NCI-H2196 (cell line): ENCODE measurements at regions not wholly inside any gene's neighbourhood (a gene's known extent, or its start where the extent isn't known, plus 50 kb on each side); places are given as distances from the start of the nearest gene placed in this dataset.
"Not testable (repeated sequence)": the region's sequence is repeated elsewhere in the genome, so short reads cannot be mapped to it uniquely, and the experiment has no call there.

Experiments used
- DNase-seq: peaks from one replicate; lab custom pipeline; 2025; ENCODE audit not compliant: unreplicated experiment; lab: John Stamatoyannopoulos, UW

DNA sequence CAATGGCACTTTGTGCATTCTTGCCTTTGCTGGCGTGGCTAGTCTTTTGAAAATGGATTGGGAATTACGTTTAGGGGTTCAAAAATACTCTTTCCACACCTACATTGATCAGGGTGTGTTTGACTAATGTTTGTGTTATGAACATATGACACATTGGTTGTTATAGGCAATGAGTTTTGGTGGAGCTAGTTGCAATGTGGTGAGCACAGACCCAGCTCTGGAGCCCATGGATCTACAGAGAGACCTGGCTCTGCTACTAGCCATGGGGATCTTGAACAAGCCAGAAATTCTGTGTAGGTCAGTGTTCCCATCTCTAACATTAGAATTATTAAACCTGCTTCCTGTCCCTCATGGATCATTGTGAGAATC lies 222.4 kb upstream of the UBL3 start:
- DNase-seq, result no peak

DNA sequence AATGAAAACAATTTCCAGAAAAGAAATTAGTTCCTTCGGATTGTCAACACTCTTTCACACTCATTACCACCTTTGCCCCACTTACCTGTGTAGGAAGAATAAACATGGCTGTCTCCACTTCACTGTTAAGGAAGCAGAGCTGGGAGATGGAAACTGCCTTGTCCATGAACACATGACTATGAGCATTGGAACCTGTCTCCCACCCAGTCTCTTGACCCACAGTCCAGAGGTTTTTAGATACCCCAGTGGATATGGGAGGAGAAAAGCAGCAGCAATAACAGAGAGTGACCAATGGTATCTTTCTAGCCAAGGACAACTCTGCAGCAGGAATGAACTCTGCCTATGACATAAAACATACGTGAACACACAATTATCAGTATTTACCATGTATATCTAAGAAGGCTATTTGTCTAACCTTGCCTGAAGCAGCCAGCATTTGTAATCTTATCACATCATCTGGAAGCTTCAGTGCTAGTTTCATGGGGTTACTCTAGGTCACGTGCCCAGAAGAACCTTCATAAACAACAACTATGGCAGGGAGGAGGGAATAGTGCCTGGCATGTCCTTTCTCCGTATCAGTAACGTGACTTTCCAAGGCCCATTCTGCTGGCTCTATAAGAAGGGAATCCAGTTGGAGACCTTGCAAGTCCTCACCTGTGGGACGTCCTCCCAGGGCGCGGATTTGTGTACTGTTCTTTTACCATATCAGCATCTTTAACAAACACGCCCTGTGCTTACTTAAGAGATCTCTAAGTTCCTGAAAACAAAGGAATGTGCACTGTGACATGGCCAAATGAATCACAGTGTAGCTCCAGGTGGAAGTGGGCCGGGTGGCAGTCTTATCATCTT lies 221.8 kb upstream of the UBL3 start:
- no peak for DNase-seq

DNA sequence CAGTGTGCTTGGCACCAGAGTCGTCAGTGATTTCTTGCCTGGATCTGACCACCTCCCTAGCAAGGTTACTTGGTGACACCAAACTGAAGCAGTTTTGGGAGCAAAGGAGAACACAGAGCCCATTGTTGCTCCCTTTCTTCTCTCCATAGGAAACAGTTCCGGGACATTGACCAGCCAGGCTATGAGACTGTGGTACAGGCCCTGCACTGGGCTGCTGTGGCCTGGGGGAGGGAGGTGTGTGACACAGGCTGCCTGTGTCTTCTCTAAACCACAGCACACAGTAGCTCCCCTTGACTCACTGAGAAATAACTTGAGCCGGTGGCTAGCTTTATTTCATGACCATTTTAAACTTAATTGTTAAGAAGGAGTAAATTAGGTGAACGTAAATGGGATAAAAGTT lies 214.8 kb upstream of the UBL3 start:
- DNase-seq, result no peak

DNA sequence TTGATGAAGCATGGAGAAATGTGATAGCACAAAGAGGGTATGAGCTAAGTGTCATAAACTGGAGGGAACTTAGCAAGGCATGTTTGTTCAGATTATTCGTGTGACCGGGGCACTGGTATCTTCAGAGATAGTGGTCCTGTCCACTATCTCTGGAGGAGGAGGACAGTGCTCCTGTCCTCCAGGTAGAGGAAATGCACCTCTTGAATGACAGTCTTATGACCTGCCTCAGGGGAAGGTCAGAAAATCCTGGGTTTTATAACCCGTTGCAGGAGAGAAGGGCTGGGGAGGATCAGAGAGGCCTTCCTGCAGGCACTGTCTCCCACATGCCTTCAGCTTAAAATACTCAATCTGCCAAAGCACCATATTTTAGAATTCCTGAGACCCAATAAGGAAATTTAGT lies 213.5 kb upstream of the UBL3 start:
- no peak for DNase-seq

DNA sequence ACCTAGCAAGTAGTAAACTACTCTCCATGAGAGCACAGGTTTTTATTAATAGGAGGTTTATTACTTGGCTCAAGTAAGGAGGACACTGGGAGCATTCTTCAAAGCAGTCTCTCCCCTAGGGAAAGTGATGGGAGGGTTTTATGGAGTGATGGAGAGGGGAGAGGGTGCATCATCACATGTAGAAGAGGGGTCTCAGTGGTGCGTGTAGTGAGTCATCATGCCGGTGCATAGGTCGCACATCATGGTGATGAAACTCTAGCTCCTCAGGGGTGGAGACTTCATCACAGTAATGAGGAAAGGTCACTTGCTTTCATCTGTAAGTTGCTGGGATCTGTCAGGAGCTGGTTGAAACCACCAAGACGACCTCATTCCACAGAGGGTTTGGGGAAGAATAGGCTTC lies 210.8 kb upstream of the UBL3 start:
- DNase-seq, result no peak

DNA sequence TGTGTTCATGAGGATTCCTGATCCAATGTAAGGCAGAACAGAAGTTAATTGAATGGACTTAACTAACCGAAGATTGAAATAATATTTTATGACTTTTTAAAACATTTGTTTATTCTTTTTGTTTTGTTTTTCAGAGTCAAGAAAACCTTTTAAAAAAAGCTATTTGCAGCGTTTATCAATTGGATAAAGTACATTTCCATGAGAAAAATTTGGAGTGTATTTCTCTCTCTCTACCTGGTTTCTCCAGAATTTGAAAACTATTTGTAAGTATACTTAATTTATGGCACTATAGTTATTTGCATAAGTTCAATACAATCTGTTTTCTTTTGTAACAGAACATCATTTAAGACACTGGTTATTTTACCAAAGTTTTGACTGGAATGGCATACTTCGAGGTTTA lies 208.0 kb upstream of the UBL3 start:
- DNase-seq, result no peak

DNA sequence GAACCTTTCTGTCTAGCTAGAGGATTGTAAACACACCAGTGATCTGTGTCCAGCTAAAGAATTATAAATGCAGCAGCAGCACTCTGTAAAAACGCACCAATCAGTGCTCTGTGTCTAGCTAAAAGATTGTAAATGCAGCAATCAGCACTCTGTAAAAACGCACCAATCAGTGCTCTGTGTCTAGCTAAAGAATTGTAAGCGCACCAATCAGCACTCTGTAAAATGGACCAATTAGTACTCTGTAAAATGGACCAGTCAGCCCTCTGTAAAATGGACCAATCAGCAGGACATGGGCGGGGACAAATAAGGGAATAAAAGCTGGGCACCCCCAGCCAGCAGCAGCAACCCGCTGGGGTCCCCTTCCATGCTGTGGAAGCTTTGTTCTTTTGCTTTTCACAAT lies 204.1 kb upstream of the UBL3 start:
- DNase-seq, result not testable (repeated sequence)

DNA sequence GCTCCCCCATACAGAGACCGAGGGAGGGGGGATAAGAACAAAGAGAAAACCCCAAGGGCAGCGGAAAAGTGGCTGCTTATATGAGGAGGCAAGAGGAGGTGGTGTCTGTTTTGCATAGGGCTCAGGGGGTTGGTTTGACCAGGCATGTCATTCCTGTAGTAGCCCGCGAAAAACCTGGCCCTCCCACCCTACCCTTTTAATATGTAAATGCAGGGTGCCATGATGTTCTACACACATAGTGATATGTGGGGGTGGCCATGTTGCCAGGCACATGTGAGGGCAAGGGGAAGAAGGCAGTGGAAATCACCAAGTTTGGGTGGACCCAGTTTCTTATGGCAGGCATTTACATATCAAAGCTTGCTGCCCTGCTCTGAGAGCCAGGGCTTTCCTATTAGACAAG lies 203.5 kb upstream of the UBL3 start:
- no peak for DNase-seq

DNA sequence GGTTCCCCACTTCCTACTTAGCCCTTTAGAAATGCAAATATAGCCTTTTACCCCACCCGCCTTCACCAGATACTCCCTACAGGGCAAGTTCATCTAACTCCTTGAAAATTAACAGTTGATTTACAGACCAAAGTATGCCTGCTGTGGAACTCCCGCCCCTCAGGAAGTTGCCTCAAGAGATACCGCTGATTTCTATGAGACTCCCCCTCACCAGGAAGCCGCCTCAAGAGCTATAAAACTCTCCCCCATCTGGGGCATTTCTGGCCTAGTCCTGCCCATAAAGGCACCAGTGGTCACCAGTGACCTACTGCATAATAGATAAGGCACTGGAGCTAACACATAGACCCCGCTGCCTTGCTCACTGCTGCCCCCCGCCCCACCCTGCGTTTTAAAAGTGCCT lies 201.7 kb upstream of the UBL3 start:
- DNase-seq, result no peak

DNA sequence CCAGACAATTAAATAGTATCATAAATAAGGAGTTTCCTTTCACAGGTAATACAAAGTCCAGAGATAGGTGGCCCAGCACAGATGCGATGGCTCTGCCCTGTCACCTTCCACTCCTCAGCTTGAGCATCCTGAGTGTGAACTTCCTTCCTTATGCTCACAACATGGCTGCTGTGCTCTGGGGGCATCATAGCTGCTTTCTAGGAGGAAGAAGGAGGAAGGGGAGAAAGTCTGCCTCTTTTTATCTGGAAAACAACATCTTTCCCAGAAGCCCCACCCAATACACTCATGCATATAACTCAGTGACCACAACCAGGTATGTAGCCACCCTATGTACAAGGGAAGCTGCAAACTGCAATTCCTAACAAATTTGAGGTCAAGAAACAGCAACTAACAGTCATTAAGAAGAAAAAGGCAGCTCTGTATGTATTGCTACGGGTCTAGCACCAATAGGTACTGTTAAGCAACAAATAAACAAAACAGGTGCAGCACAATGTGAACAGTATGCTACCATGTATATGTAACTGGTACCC lies 201.2 kb upstream of the UBL3 start:
- no peak for DNase-seq

DNA sequence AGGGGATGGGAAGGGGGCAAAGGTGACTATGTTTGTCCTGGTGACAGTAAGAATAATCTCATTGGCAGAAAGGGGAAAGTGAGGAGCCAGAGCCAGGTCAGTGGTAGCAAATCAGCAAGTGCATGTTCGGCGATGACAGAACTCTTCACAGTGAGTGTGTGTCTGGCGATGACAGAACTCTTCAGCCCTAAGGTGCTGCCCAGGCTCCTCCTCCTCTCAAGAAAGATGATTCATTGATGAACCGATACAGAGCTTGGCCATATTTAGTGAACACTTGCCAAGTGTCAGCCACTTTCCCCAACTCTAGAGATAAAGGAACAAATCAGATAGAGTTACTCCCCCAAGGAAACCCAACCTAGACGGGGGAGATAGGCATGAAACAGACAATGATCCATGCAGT lies 199.3 kb upstream of the UBL3 start:
- DNase-seq, result no peak

DNA sequence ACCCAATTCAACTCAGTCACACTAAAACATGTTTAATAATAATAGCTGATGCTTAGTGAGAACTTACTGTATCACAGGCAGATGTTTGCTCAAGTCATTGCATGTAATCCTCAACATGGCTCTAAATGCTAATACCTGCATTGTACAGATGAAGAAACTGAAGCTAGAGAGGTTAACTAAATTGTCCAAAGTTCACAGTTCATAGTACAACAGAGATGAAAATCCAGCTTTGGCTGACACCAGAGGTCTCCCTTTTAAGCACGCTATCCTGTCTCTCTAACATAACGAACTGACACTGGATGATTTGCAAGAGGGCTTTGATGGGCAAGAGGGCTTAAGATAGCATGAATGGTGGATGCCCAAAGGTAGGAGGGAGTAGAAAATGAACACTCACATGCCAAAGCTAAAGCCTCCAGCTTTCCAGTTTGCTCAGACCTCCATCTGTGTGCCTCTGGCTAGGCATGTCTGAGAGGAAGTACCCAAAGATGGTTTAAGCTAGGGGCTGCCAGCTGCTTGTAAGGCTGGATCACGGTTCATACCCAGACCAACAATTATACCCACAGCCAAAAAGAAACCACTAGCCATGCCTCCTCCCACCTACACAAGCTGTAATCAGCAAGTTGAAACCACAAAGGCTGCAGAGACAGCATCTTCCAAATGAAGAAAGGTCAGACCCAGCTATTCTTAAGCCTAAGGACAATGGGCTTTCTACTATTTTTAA lies 196.9 kb upstream of the UBL3 start:
- no peak for DNase-seq

DNA sequence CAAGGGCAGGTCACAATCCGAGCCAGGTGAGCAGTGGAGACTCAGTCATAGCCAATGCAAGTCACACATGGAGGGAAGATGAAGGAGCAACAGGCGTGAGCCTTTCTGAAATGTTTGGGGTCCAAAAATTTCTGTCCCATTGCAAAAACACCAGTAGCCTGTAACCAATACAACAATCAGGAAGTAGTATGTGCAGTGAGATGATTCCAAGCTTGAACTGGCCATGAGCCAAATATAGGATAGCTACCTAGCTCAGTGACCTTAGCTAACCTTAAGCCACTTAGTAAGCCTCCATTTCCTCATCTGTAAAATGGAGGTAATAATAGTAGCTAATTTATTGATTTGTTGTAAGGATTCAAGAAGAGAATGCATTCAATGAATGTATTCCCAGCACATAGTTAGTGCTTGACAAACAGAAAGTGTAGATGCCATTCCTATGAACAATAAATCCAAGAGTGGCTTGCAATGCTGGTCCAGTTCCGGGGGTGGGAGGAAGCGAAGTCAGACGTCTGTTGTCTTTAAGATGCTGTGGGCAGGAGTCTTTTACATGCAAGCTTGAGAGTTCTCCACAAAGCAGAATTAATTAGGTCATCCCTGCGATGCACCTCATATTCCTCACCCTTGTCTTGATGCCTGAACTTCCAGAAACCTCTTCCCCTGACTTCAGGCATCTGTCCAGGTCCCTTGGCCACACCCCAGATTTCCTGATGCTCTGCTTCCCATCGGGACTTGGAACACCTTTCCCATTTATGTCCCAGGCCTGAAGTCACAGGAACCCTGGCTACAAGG lies 195.7 kb upstream of the UBL3 start:
- DNase-seq, result no peak

DNA sequence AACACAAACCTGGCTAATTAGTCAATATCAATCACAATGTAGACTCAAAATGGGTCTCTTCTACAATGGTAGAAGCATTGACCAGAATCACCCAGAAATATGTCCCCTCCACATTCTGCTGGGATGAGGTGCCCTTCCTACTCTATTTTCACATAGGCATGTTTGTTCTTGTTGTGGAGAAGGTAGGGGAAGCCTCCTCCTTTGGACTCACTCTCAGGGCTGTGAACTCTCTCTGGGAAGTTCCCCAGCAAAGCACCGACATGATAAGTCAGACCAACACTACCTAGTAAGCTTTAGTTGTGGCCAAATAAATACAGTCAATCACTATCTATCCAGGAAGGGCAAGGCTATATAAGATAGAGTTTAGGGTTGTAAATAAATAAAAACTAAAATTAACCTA lies 194.5 kb upstream of the UBL3 start:
- DNase-seq, result no peak

DNA sequence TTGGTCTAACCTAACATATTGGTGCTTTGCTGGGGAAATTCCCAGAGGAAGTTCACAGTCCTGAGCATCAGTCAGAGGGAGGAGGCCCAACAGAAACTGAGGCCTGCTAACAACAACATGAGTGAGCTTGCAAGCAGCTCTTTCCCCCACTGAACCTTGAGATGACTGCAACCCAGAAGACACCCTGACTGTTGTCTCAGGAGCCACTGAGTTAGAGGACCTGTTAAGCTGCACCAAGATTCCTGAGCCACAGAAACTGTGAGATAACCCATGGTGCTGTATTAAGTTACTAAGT lies 193.2 kb upstream of the UBL3 start:
- no peak for DNase-seq

DNA sequence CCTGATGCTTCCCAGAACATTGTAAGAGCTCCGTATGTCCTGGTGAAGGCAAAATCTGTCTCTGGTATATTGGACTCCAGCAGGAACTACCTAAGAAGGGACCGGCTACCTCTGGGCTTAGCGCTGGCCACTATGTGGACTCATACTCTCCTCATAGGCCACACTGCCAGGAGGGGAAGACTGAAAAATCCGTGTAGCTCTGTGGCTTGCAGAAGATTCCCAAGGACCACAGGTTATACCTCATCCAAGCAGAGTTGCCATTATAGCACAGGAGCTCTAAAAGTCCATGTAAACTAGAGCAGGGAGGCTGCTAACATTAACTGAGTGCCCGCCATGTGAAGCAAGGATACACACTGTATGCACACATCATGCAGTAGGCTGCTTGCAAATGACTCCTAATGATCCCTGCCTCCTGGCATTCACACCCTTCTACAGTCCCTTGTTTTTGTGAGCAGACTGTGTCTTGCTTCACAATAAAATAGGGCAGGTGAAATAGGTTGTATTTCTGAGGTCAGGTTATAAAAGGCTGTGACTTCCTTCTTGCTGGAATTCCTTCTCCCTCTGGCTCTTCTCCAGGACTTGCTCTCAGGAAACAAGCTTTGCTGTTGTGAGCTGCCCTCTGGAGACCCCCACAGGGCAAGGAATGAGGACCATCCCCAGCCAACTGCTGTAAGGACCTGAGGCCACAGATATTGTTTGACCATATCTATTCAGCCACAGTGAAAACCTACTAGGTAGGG lies 192.6 kb upstream of the UBL3 start:
- no peak for DNase-seq

DNA sequence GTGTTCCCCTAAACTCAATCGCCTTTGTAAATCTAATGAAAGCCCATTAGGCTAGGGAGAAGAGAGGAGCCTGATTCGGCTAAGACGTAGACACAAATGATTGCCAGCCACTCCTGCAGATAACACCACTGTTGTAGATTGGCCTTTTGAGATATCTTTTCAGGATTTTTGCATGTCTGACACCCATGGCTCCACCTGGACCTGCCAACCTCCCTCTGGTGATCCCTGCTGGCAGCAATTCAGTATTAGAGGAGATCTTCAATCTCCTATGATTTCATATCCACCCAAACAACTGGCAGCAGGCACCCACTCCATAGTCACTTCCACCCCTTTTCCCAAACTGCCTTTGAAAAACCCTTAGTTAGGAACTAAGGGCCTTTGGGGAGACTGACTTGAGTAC lies 191.9 kb upstream of the UBL3 start:
- no peak for DNase-seq

DNA sequence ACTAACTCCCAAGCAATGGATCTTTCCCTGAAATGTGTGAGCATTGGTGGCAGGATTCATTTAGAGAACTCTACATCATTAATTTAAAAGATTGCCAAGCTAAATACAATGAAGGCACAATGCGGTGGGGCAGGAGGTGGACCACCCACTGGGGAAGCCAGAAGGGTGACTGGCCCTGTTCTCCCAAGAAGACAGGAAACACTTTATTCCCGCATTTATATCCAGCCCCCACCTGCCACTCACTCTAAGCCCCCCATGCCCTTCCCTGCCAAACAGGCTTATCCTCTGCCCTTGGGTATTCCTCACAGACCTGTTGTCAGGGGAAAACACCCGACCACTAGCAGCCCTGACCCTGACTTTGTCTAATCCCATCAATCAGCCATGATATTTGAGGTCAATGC lies 189.1 kb upstream of the UBL3 start:
- no peak for DNase-seq

DNA sequence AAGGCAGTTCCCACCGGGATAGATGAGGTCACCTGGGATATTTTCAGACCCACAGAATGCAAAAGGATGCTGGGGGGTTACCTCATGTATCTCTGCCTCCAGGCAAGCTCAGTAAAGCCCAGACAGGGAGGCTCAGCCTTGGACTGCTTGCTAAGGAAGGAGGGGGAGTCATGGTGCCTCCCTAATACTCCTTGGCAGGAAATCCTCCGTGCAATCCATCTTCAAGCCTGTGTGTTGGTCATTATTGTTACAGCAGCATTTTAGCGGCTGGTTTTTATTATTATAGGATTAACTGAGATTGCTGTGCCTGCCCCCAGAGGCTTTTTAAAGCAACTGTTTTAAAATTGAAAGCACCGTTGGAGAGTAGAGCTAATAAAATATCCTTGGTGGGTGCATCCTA lies 188.5 kb upstream of the UBL3 start:
- no peak for DNase-seq

DNA sequence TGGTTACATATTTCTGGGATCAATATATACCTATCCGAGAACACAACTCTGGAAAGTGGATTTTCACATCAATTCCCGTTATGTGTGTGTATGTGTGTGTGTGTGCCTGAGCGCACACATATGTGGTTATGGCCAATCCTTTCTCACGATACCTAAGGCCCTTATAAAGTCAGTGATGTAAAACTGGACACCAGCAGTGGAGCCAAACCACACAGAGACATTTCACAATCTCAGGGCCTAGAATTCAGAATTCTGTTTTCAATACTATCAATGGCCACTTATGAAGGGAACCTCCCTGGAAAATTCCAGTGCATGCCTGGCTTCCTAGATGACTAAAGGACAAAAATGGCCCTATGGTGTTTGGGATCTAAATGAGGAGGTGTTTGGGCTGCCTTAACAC lies 187.3 kb upstream of the UBL3 start:
- no peak for DNase-seq

DNA sequence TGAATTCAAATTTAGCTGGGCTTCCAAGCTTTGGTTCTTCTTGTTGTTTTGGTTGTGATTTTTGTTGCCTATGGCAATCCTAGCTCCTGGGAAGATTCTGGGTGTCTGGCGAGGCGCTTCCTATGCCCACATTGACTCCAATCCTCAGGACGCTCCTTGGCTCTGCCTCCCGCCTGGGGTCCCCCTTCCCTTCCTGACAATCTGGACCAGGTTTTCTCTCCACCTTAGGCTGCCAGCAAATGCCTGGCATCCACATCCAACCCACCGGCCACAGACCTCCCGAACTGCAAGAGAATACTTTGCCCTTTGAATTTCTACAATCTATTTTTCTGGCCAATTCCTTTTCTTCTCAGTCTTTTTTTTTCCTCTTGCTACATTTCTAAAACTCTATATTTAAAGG lies 186.9 kb upstream of the UBL3 start:
- no peak for DNase-seq
